Jurkat, Clone E6-1 (cell line): ENCODE measurements at regions not wholly inside any gene's neighbourhood (a gene's known extent, or its start where the extent isn't known, plus 50 kb on each side); places are given as distances from the start of the nearest gene placed in this dataset.

ENCODE experiments used
- DNase-seq: peaks from one replicate; pipeline ENCODE4 v3.0.0-alpha.2; 2011; ENCODE audit warnings: low read depth, low spot score
- H3K4me3 ChIP-seq: 2 replicates; pipeline ENCODE4 v1.5.1; 2011; ENCODE audit warnings: mild to moderate bottlenecking, low read length, control low read depth, moderate library complexity

- no peak overlapping the region for H3K4me3 ChIP-seq
- DNase-seq: no peak
Measured at GRCh38 chr19:30785458-30786137, 413.4 kb downstream of the ZNF536 start.

GRCh38 chr19:30784850-30785457, 412.8 kb downstream of the ZNF536 start:
- no peak overlapping the region for H3K4me3 ChIP-seq
- DNase-seq: peak; percentile 28

GRCh38 chr19:30783936-30784335, 411.8 kb downstream of the ZNF536 start:
- no peak for DNase-seq
- H3K4me3 ChIP-seq: no peak overlapping the region

- no peak for DNase-seq
- H3K4me3 ChIP-seq: no peak overlapping the region
Measured at GRCh38 chr19:30783212-30783611, 411.0 kb downstream of the ZNF536 start.

- H3K4me3 ChIP-seq: no peak overlapping the region
- DNase-seq: no peak
Measured at GRCh38 chr19:30781519-30781918, 409.3 kb downstream of the ZNF536 start.

- no peak overlapping the region for H3K4me3 ChIP-seq
- no peak for DNase-seq
Measured at GRCh38 chr19:30781047-30781446, 408.9 kb downstream of the ZNF536 start.

GRCh38 chr19:30780456-30780855, 408.3 kb downstream of the ZNF536 start:
- no peak for DNase-seq
- H3K4me3 ChIP-seq: no peak overlapping the region

GRCh38 chr19:30780032-30780431, 407.8 kb downstream of the ZNF536 start:
- no peak overlapping the region for H3K4me3 ChIP-seq
- DNase-seq: no peak

GRCh38 chr19:30778961-30779715, 407.0 kb downstream of the ZNF536 start:
- no peak for DNase-seq
- H3K4me3 ChIP-seq: no peak overlapping the region

- no peak overlapping the region for H3K4me3 ChIP-seq
- no peak for DNase-seq
Measured at GRCh38 chr19:30778061-30778460, 405.9 kb downstream of the ZNF536 start.

GRCh38 chr19:30775956-30776355, 403.8 kb downstream of the ZNF536 start:
- DNase-seq: no peak

GRCh38 chr19:30774252-30774766, 402.1 kb downstream of the ZNF536 start:
- no peak for DNase-seq
- no peak overlapping the region for H3K4me3 ChIP-seq

More at GRCh38 chr19:30775956-30776355, 403.8 kb downstream of the ZNF536 start:
- H3K4me3 ChIP-seq: no peak overlapping the region

- no peak overlapping the region for H3K4me3 ChIP-seq
- no peak for DNase-seq
Measured at GRCh38 chr19:30762651-30763050, 390.5 kb downstream of the ZNF536 start.

- DNase-seq: no peak
- H3K4me3 ChIP-seq: no peak overlapping the region
Measured at GRCh38 chr19:30760014-30760413, 387.8 kb downstream of the ZNF536 start.

GRCh38 chr19:30757837-30758617, 385.8 kb downstream of the ZNF536 start:
- no peak for DNase-seq
- no peak overlapping the region for H3K4me3 ChIP-seq

- DNase-seq: no peak
- H3K4me3 ChIP-seq: no peak overlapping the region
Measured at GRCh38 chr19:30757104-30757836, 385.1 kb downstream of the ZNF536 start.

GRCh38 chr19:30755581-30755980, 383.4 kb downstream of the ZNF536 start:
- no peak overlapping the region for H3K4me3 ChIP-seq
- DNase-seq: no peak

- no peak overlapping the region for H3K4me3 ChIP-seq
- no peak for DNase-seq
Measured at GRCh38 chr19:30754162-30754561, 382.0 kb downstream of the ZNF536 start.

- H3K4me3 ChIP-seq: no peak overlapping the region
- no peak for DNase-seq
Measured at GRCh38 chr19:30752876-30753275, 380.7 kb downstream of the ZNF536 start.
